MM.1S (cell line): ENCODE measurements at regions not wholly inside any gene's neighbourhood (a gene's known extent, or its start where the extent isn't known, plus 50 kb on each side); places are given as distances from the start of the nearest gene placed in this dataset.

Experiments used
- CTCF ChIP-seq: fragments of 300-600 bp; sonication (generic); IDR thresholded peaks from 2 replicates; pipeline ENCODE4 v1.5.1; 2016; ENCODE audit warnings: antibody characterized with exemption, low read length, mixed read lengths
- EZH2 ChIP-seq: fragments of 300-600 bp; sonication (generic); optimal IDR thresholded peaks from 2 replicates; pipeline ENCODE3; 2017; ENCODE audit warnings: low read depth, mild to moderate bottlenecking, antibody characterized with exemption, low read length, mixed read lengths
- EZH2phosphoT487 ChIP-seq: fragments of 300-600 bp; sonication (generic); IDR thresholded peaks from 2 replicates; pipeline ENCODE4 v1.6.1; 2018; ENCODE audit warnings: antibody characterized with exemption, low read length

GRCh38 chr7:81162234-81162633, 243.4 kb upstream of the SEMA3C start:
- TF ChIP-seq CTCF (no peak), EZH2 (no peak), EZH2phosphoT487 (no peak)
